Lung (tissue), 11 donors: ENCODE measurements at regions not wholly inside any gene's neighbourhood (a gene's known extent, or its start where the extent isn't known, plus 50 kb on each side); places are given as distances from the start of the nearest gene placed in this dataset.

Experiments used
- ATAC-seq: fragments of 200-7000 bp; cut with Tn5 transposase; one replicate; pipeline ENCODE4 v1.9.1; 2020; ENCODE audit warnings: moderate number of reproducible peaks; ENCODE audit not compliant: insufficient read depth, low FRiP score
- DNase-seq, 3 donors: peaks; one replicate each; pipeline ENCODE4 v3.0.0-alpha.2; 2013 to 2017
- H3K27ac ChIP-seq, 2 donors: one replicate each; pipeline ENCODE4 v1.5.1; 2013; ENCODE audit warnings: mild to moderate bottlenecking in 2 of 2, moderate library complexity in 2 of 2, control low read depth in 1 of 2, inconsistent platforms in 1 of 2, low read depth in 1 of 2, low read length in 1 of 2
- H3K27me3 ChIP-seq, 3 donors: one replicate each; pipeline ENCODE4 v1.5.1; 2013; ENCODE audit warnings: low read length in 2 of 3; ENCODE audit not compliant: control insufficient read depth in 3 of 3, insufficient read depth in 3 of 3
- H3K36me3 ChIP-seq, 4 donors: one replicate each; pipeline ENCODE4 v1.5.1; 2013; ENCODE audit warnings: low read length in 4 of 4, mild to moderate bottlenecking in 1 of 4, moderate library complexity in 1 of 4; ENCODE audit not compliant: control insufficient read depth in 4 of 4, insufficient read depth in 4 of 4
- H3K4me1 ChIP-seq, 5 donors: one replicate each; pipeline ENCODE4 v1.5.1; 2013; ENCODE audit warnings: low read length in 5 of 5, mild to moderate bottlenecking in 2 of 5, moderate library complexity in 1 of 5; ENCODE audit not compliant: control insufficient read depth in 5 of 5, insufficient read depth in 5 of 5
- H3K4me3 ChIP-seq: one replicate; pipeline ENCODE4 v1.5.1; 2013; ENCODE audit warnings: mild to moderate bottlenecking, control low read depth, moderate library complexity
- H3K9ac ChIP-seq, 2 donors: one replicate each; pipeline ENCODE4 v1.5.1; 2013; ENCODE audit warnings: low read length in 2 of 2, control low read depth in 1 of 2; ENCODE audit not compliant: insufficient read depth in 1 of 2
- H3K9me3 ChIP-seq, 4 donors: one replicate each; pipeline ENCODE4 v1.5.1; 2013; ENCODE audit warnings: low read length in 3 of 4, mild to moderate bottlenecking in 1 of 4, moderate library complexity in 1 of 4; ENCODE audit not compliant: control insufficient read depth in 4 of 4, insufficient read depth in 3 of 4
- WGBS, 2 donors: extraction: QIAGEN DNeasy Blood & Tissue Kit; methylation state at CpG; one replicate each; pipeline ENCODE4 v1.1.7; 2013; 5-methylcytosine and 5-hydroxymethylcytosine counted together
- TF ChIP-seq, protein P1 (sequence below): IDR thresholded peaks from 2 replicates; pipeline ENCODE4 v1.5.1; 2012; ENCODE audit warnings: mild to moderate bottlenecking; ENCODE audit errors: control extremely low read depth, extremely low read depth
- donor health status: control.
- donor health status: control.
- donor health status: Bipolar disorder and iron deficiency.
- donor health status: healthy.
- donor health status: DM: yes; HTN: yes; CAD: no.

DNA sequence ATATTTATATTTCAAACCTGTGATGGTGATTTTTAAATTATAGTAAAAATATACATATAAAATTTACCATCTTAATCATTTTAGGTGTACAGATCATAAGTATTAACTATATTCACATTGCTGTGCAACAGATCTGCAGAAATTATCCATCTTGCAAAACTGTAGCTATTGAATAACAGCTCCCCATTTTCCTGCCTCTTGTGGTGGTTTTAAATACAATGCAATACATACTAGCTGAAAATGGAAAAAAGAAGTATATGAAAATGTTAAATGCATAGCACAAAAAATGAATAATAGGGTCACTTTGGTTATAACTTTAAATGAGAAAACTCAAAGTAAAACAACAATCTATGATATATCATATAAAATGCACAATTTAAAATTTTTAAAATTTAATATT lies 130.9 kb upstream of the VPREB1 start:
- no peaks in the 10 kb centered on the region for H3K9me3 ChIP-seq
- no peak overlapping the region for H3K27ac ChIP-seq
- TF ChIP-seq, protein P1, sequence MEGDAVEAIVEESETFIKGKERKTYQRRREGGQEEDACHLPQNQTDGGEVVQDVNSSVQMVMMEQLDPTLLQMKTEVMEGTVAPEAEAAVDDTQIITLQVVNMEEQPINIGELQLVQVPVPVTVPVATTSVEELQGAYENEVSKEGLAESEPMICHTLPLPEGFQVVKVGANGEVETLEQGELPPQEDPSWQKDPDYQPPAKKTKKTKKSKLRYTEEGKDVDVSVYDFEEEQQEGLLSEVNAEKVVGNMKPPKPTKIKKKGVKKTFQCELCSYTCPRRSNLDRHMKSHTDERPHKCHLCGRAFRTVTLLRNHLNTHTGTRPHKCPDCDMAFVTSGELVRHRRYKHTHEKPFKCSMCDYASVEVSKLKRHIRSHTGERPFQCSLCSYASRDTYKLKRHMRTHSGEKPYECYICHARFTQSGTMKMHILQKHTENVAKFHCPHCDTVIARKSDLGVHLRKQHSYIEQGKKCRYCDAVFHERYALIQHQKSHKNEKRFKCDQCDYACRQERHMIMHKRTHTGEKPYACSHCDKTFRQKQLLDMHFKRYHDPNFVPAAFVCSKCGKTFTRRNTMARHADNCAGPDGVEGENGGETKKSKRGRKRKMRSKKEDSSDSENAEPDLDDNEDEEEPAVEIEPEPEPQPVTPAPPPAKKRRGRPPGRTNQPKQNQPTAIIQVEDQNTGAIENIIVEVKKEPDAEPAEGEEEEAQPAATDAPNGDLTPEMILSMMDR: no peak
- DNase-seq (no peak), ATAC-seq (no peak)
- H3K9ac ChIP-seq: no peak overlapping the region
- no peak overlapping the region for H3K4me3 ChIP-seq
- no peaks in the 10 kb centered on the region for H3K4me1 ChIP-seq
- peaks cover 0 to 5% (median 0%) of the 10 kb centered on the region in 3 donors for H3K27me3 ChIP-seq
- no peaks in the 10 kb centered on the region for H3K36me3 ChIP-seq

DNA sequence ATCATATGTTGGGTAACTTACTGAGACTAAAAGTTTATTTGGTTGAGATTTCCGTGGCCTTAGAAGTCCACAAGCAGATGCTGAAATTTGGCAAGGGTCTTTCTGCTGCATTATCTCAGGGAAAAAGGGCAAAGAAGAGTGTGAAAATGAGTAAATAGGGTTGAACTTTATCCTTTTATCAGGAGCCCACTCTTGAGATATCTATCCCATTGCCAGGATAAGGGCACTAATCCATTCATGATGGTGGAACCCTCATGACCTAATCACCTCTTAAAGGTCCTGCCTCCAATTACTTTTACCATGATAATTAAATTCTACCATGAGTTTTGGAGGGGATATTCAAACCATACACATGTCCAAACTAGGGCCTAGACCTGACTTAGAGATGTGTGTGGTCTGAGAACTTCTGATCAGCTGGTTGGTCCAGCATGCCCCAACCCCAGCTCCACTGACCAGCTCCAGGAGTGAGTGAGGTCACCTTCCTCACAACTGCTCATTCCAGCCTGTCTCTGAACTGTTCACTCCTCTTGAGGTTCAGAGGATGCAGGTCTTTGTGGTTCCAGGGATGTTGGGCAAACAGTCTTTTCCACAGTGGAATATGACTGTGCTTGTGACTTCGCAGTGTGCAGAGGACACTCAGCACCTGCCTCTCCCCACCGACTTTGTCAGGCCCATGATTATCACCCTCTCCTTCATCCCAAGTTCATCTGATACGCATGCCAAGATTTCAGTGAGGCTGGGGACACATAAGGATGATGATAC lies 130.1 kb upstream of the TOP3B start:
- DNase-seq (no peak), ATAC-seq (no peak)
- TF ChIP-seq, protein P1: no peak
- WGBS, 2 donors: 90 to 91% methylated on average over 4 of the region's 4 CpGs
- Histone ChIP-seq H3K9ac (no peak overlapping the region), H3K27me3 (no peaks in the 10 kb centered on the region), H3K9me3 (no peaks in the 10 kb centered on the region), H3K4me1 (no peaks in the 10 kb centered on the region), H3K36me3 (no peaks in the 10 kb centered on the region), H3K27ac (no peak overlapping the region), H3K4me3 (no peak overlapping the region)

DNA sequence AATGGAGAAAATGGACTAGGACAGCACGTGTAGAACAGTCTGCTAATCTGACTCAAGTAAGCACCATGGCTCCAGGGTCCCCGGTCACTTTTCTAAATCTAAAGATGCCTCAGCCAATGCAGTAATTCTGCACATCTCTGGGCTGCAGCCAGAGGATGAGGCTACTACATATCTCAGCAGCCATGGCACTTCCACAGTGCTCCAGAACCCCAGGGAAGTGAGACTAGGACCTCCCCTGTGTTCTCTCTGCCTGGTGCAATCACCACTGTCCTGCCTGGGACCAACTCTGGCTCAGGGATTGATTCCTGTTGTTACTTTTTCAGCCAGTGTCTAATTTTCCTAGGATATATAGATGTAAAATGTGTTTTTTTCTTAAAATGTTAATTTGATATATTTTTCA lies 129.4 kb upstream of the TOP3B start:
- no peak overlapping the region for H3K4me3 ChIP-seq
- no peaks in the 10 kb centered on the region for H3K4me1 ChIP-seq
- TF ChIP-seq, protein P1: no peak
- ATAC-seq (no peak), DNase-seq (no peak)
- no peak overlapping the region for H3K9ac ChIP-seq
- H3K27ac ChIP-seq: no peak overlapping the region
- 86 to 94% methylated on average over 2 of the region's 2 CpGs for WGBS, 2 donors
- H3K36me3 ChIP-seq: no peaks in the 10 kb centered on the region
- no peaks in the 10 kb centered on the region for H3K9me3 ChIP-seq
- H3K27me3 ChIP-seq: no peaks in the 10 kb centered on the region

DNA sequence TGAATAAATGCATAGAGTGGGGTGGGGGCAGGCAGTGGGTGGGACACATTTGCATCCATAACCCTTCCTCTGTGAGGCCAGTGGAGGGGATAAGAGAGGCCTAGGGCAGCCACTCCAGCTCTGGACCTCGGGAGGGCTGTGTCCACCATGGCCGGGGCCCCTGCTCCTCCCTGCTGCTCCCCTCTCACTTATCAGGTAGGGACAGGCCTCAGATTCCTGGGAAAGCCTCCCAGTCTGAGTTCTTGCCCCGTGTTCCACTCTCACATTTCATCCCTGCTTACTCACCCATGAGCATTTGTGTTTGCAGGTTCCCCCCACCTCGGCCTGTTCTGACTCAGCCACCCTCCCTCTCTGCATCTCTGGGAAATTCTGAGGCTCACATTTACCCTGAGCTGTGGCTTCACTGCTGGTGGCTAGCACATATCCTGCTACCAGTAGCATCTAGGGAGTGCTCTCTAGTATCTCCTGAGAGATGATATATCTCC lies 128.7 kb upstream of the TOP3B start:
- no peak for DNase-seq
- H3K4me1 ChIP-seq: no peaks in the 10 kb centered on the region
- 46 to 69% methylated on average over 4 of the region's 4 CpGs for WGBS, 2 donors
- no peak overlapping the region for H3K9ac ChIP-seq
- ATAC-seq: no peak
- no peak overlapping the region for H3K27ac ChIP-seq
- H3K27me3 ChIP-seq: no peaks in the 10 kb centered on the region
- TF ChIP-seq, protein P1: no peak
- no peak overlapping the region for H3K4me3 ChIP-seq
- no peaks in the 10 kb centered on the region for H3K36me3 ChIP-seq
- H3K9me3 ChIP-seq: no peaks in the 10 kb centered on the region
